ENCODE measurements at regions not wholly inside any gene's neighbourhood (a gene's known extent, or its start where the extent isn't known, plus 50 kb on each side); places are given as distances from the start of the nearest gene placed in this dataset.

- no peak for TF ChIP-seq CTCF (conservative IDR thresholded peaks at IDR 0.05)
- Histone ChIP-seq H3K18ac (ENCODE audit: insufficient read length, low read depth, low read length) (no peak overlapping the region), H3K23ac (ENCODE audit: insufficient read length, low read depth, low read length) (no peak overlapping the region), H3K4me2 (ENCODE audit: insufficient read depth, insufficient read length, low read length) (no peak overlapping the region), H2BK15ac (ENCODE audit: low read depth, low read length) (no peak overlapping the region), H2BK20ac (ENCODE audit: low read depth, low read length, poor library complexity, severe bottlenecking) (no peak overlapping the region), H3K79me2 (ENCODE audit: insufficient read depth, low read length) (no peaks in the 10 kb centered on the region), H3K4ac (ENCODE audit: low read depth, low read length) (no peak overlapping the region), H4K20me1 (ENCODE audit: control insufficient read depth, insufficient read depth, insufficient read length) (no peaks in the 10 kb centered on the region), H4K8ac (replicated peaks; ENCODE audit: insufficient read length, low read depth, low read length) (no peak overlapping the region), H3K23me2 (ENCODE audit: insufficient read length, low read depth, low read length, poor library complexity, severe bottlenecking) (no peaks in the 10 kb centered on the region), H3K14ac (ENCODE audit: insufficient read depth, low read length) (no peak overlapping the region), H2BK120ac (ENCODE audit: low read depth, low read length, poor library complexity, severe bottlenecking) (no peak overlapping the region), H3K9me3 (ENCODE audit: control insufficient read depth, low read depth, low read length) (no peaks in the 10 kb centered on the region), H3K27me3 (ENCODE audit: insufficient read depth, low read length) (no peaks in the 10 kb centered on the region), H3K79me1 (ENCODE audit: insufficient read depth, low read depth, low read length, poor library complexity, severe bottlenecking) (no peaks in the 10 kb centered on the region), H2AK5ac (ENCODE audit: insufficient read length, low read length) (no peak overlapping the region), H4K5ac (ENCODE audit: insufficient read length, low read depth, low read length) (no peak overlapping the region), H4K91ac (ENCODE audit: insufficient read length, low read depth, low read length) (no peak overlapping the region), H3T11ph (ENCODE audit: low read length) (no peak overlapping the region), H3K9ac (ENCODE audit: extremely low read depth, insufficient read length, low read length) (no peak overlapping the region), H3K27ac (ENCODE audit: insufficient read length, low read depth, low read length) (no peak overlapping the region), H3K56ac (ENCODE audit: insufficient read length, low read depth, low read length) (no peak overlapping the region), H2BK12ac (ENCODE audit: insufficient read length, low read depth, low read length) (no peak overlapping the region), H2AFZ (ENCODE audit: low read length) (no peak overlapping the region), H3K4me1 (ENCODE audit: insufficient read depth, low read length) (peaks cover 2% of the 10 kb centered on the region), H2BK5ac (ENCODE audit: insufficient read length, low read length) (no peak overlapping the region)
- no peak for DNase-seq
- peaks cover 12 to 16% of the 10 kb centered on the region in 2 experiments for H3K4me1 Mint-ChIP-seq
- H3K4me3 Mint-ChIP-seq, result no peak overlapping the region
- no peaks in the 10 kb centered on the region for H3K9me3 Mint-ChIP-seq
- no peaks in the 10 kb centered on the region for H3K36me3 Mint-ChIP-seq (ENCODE audit: insufficient read depth in 1 of 3, low read depth in 3 of 3)
- H3K27ac Mint-ChIP-seq, result no peak overlapping the region
- WGBS (ENCODE audit: extremely low coverage, insufficient read length, low lambda C conversion rate), result no CpG with 5 or more reads among the region's 11 CpGs
- H3K27me3 Mint-ChIP-seq (ENCODE audit: low read depth), result no peaks in the 10 kb centered on the region; the same call in 1 of the 2 replicates
Measured at GRCh38 chr12:107231303-107231702, 138.0 kb upstream of the CRY1 start.

All from H9 (cell line).